ENCODE measurements at regions not wholly inside any gene's neighbourhood (a gene's known extent, or its start where the extent isn't known, plus 50 kb on each side); places are given as distances from the start of the nearest gene placed in this dataset.

GRCh38 chr1:81660286-81660685, 140.4 kb upstream of the ADGRL2 start:
- no peak overlapping the region for H3K27ac ChIP-seq (ENCODE audit: low read depth, low read length)
- no peak overlapping the region for H3K9ac ChIP-seq (ENCODE audit: extremely low read depth, low read length, poor library complexity, severe bottlenecking)
- no peak for DNase-seq
- H3K27me3 ChIP-seq (ENCODE audit: control insufficient read depth, insufficient read depth, low read length, poor library complexity, severe bottlenecking), result no peaks in the 10 kb centered on the region
- H3K4me3 Mint-ChIP-seq, result no peak overlapping the region
- no peak for TF ChIP-seq CTCF (conservative IDR thresholded peaks at IDR 0.05)
- H3K4me1 ChIP-seq (ENCODE audit: control insufficient read depth, insufficient read depth, low read length), result peaks cover 16% of the 10 kb centered on the region
- H3K27me3 Mint-ChIP-seq (ENCODE audit: insufficient read depth), result no peaks in the 10 kb centered on the region
- no peak overlapping the region for H3K27ac Mint-ChIP-seq
- no peaks in the 10 kb centered on the region for H3K36me3 ChIP-seq (ENCODE audit: control insufficient read depth, insufficient read depth, low read length)
- H3K36me3 Mint-ChIP-seq (ENCODE audit: low read depth), result no peaks in the 10 kb centered on the region
- H3K4me3 ChIP-seq (ENCODE audit: low read length), result no peak overlapping the region
- peaks cover 36% of the 10 kb centered on the region for H3K4me1 Mint-ChIP-seq
- H3K9me3 Mint-ChIP-seq, result no peaks in the 10 kb centered on the region
- H3K9me3 ChIP-seq (ENCODE audit: control insufficient read depth, low read length), result no peaks in the 10 kb centered on the region

GRCh38 chr1:81654657-81655056, 146.1 kb upstream of the ADGRL2 start:
- DNase-seq, result no peak
- no peak overlapping the region for H3K27ac Mint-ChIP-seq
- WGBS, 2 experiments (ENCODE audit: insufficient coverage in 1 of 2, insufficient read length in 1 of 2), result 91 to 100% methylated on average over 1 to 3 of the region's 3 CpGs

GRCh38 chr1:81654147-81654546, 146.6 kb upstream of the ADGRL2 start:
- H3K27ac Mint-ChIP-seq, result no peak overlapping the region
- TF ChIP-seq CTCF (conservative IDR thresholded peaks at IDR 0.05), result no peak
- Histone ChIP-seq H3K4me1 (ENCODE audit: control insufficient read depth, insufficient read depth, low read length) (peaks cover 5% of the 10 kb centered on the region), H3K4me3 (ENCODE audit: low read length) (no peak overlapping the region), H3K9ac (ENCODE audit: extremely low read depth, low read length, poor library complexity, severe bottlenecking) (no peak overlapping the region), H3K36me3 (ENCODE audit: control insufficient read depth, insufficient read depth, low read length) (no peaks in the 10 kb centered on the region), H3K27me3 (ENCODE audit: control insufficient read depth, insufficient read depth, low read length, poor library complexity, severe bottlenecking) (no peaks in the 10 kb centered on the region), H3K9me3 (ENCODE audit: control insufficient read depth, low read length) (no peaks in the 10 kb centered on the region), H3K27ac (ENCODE audit: low read depth, low read length) (no peak overlapping the region)
- no peaks in the 10 kb centered on the region for H3K36me3 Mint-ChIP-seq (ENCODE audit: low read depth)
- H3K9me3 Mint-ChIP-seq, result no peaks in the 10 kb centered on the region
- WGBS, 2 experiments (ENCODE audit: insufficient coverage in 1 of 2, insufficient read length in 1 of 2), result 84 to 87% methylated on average over 8 of the region's 8 CpGs
- peaks cover 10% of the 10 kb centered on the region for H3K4me1 Mint-ChIP-seq
- no peaks in the 10 kb centered on the region for H3K27me3 Mint-ChIP-seq (ENCODE audit: insufficient read depth)
- no peak overlapping the region for H3K4me3 Mint-ChIP-seq
- no peak for DNase-seq

More at GRCh38 chr1:81654657-81655056, 146.1 kb upstream of the ADGRL2 start:
- Histone ChIP-seq H3K9ac (ENCODE audit: extremely low read depth, low read length, poor library complexity, severe bottlenecking) (no peak overlapping the region), H3K4me1 (ENCODE audit: control insufficient read depth, insufficient read depth, low read length) (peaks cover under 1% of the 10 kb centered on the region), H3K27ac (ENCODE audit: low read depth, low read length) (no peak overlapping the region), H3K9me3 (ENCODE audit: control insufficient read depth, low read length) (no peaks in the 10 kb centered on the region), H3K36me3 (ENCODE audit: control insufficient read depth, insufficient read depth, low read length) (no peaks in the 10 kb centered on the region), H3K4me3 (ENCODE audit: low read length) (no peak overlapping the region), H3K27me3 (ENCODE audit: control insufficient read depth, insufficient read depth, low read length, poor library complexity, severe bottlenecking) (no peaks in the 10 kb centered on the region)
- no peaks in the 10 kb centered on the region for H3K36me3 Mint-ChIP-seq (ENCODE audit: low read depth)
- H3K4me3 Mint-ChIP-seq, result no peak overlapping the region
- H3K9me3 Mint-ChIP-seq, result no peaks in the 10 kb centered on the region
- peaks cover 8% of the 10 kb centered on the region for H3K4me1 Mint-ChIP-seq
- H3K27me3 Mint-ChIP-seq (ENCODE audit: insufficient read depth), result no peaks in the 10 kb centered on the region
- TF ChIP-seq CTCF (conservative IDR thresholded peaks at IDR 0.05), result no peak

Data from endodermal cell (in vitro differentiated cells).